RKO (cell line): ENCODE measurements at regions not wholly inside any gene's neighbourhood (a gene's known extent, or its start where the extent isn't known, plus 50 kb on each side); places are given as distances from the start of the nearest gene placed in this dataset.
"Not testable (repeated sequence)": the region's sequence is repeated elsewhere in the genome, so short reads cannot be mapped to it uniquely, and the experiment has no call there.

ENCODE experiments used
- DNase-seq: peaks from one replicate; pipeline ENCODE4 v3.0.0-alpha.2; 2016; ENCODE audit warnings: low spot score

GRCh38 chr16:64730261-64730660 lies 391.6 kb downstream of the CDH11 start:
- no peak for DNase-seq

GRCh38 chr16:64724339-64724738 lies 397.5 kb downstream of the CDH11 start:
- no peak for DNase-seq

DNA sequence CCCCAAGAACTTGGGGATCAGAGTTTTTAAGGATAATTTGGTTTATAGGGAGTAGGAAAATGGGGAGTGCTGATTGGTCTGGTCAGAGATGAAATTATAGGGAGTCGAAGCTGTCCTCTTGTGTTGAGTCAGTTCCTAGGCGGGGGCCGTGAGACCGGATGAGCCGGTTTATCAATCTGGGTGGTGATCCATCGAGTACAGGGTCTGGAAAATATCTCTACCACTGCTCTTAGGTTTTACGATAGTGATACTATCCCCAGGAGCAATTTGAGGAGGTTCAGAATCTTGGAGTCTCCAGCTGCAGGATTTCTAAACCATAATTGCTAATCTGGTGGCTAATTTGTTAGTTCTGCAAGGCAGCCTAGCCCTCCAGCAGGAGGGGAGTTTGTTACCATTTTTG lies 403.4 kb downstream of the CDH11 start:
- no peak for DNase-seq

DNA sequence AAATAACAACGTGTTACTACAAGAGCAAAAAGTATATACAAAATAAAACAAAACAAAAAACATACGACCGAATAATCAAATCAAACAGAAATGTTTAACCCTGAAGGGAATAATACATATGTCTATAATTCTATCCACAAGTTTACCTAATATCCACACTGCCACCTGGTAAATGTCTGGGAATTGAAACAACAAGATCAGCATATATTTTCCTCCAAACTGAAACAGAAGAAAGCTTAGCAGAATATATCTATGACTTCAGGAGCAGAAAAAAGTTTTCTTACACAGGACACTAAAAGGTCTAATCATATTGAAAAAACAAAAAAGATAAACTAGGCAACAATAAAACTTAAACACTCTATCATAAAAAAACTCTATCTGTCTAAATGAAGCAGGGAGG lies 404.0 kb downstream of the CDH11 start:
- no peak for DNase-seq

- DNase-seq, result no peak
Observed at GRCh38 chr16:64715624-64716023, 406.2 kb downstream of the CDH11 start.

DNA sequence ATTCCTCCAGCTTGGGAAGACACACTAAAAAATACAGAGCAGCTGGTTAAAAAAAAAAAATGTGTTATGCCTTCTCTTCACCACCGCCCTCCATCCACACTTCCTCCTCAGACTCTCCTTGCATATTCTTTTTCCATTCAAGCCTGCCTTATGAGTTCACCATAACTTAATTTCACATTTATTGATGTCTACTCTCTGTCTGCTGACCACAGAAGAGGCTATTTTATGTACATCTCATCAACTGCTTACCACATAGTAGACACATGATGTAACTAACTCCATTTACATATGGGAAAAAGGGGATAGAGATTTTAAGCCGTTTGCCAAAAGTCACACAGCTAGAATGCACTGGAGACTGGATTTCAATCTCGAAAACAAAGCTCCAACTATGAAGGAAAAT lies 409.8 kb downstream of the CDH11 start:
- no peak for DNase-seq

DNA sequence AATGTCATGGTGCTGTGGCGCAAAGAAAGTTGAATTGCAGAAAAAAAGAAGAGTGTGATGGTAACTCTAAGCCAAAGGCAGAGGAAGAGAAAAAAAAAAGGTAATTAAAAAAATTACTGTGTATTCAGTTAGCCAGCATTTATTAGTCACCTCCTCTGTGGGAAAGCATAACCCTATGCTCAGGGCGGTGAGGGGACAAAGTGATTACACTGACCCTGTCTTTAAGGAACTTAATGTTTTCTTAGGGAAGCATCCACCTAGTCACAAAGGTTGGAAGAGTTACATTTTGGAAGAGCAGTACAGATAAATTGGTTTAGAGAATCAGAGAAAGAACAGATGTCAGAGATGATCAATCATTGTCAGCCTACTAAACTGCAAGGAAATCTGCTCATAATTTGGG lies 410.3 kb downstream of the CDH11 start:
- no peak for DNase-seq

- no peak for DNase-seq
Observed at GRCh38 chr16:64711026-64711425, 410.8 kb downstream of the CDH11 start.

GRCh38 chr16:64705443-64705842 lies 416.4 kb downstream of the CDH11 start:
- no peak for DNase-seq

DNA sequence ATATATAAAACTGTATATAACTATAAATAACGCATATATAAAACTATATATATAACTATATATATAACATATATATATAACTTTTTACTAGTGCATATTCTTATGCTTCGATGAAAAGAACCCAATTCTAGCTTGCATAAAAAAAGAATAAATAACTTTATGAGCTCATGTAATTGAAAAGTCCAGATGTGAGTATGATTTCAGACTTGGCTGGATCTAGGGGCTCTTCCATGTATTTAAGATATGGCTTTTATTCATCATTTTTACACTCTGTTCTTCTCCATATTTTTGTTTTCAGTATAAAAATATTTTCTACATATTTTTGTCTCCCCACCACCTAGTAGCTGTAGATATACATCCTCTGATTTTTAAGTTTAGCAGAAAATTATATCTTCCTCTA lies 417.5 kb downstream of the CDH11 start:
- no peak for DNase-seq

GRCh38 chr16:64702415-64702814 lies 419.4 kb downstream of the CDH11 start:
- DNase-seq, result no peak

DNA sequence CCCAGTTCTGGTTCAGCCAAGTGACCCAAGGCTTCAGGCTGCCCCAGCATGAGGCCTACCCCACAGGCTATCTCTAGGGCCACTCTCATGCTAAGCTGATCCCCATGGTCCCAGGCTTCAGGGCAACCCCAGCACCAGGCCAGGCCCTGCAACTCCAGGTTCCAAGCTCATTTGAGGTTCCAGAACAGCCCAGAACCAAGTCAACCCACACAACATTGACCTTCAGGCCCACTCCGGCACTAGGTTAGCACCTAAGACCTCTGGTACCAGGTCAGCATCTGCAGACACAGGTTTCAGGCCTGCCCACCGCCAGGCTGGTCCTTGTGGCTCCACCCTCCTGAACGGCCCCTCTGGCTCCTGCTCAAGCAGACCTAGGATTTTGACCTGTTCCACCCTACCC lies 421.2 kb downstream of the CDH11 start:
- no peak for DNase-seq

- DNase-seq, result no peak
Observed at GRCh38 chr16:64696866-64697265, 425.0 kb downstream of the CDH11 start.

- no peak for DNase-seq
Observed at GRCh38 chr16:64695684-64696083, 426.2 kb downstream of the CDH11 start.

GRCh38 chr16:64693946-64694345 lies 427.9 kb downstream of the CDH11 start:
- DNase-seq, result no peak

GRCh38 chr16:64687786-64688185 lies 434.1 kb downstream of the CDH11 start:
- DNase-seq, result no peak

- DNase-seq, result no peak
Observed at GRCh38 chr16:64687123-64687522, 434.7 kb downstream of the CDH11 start.

DNA sequence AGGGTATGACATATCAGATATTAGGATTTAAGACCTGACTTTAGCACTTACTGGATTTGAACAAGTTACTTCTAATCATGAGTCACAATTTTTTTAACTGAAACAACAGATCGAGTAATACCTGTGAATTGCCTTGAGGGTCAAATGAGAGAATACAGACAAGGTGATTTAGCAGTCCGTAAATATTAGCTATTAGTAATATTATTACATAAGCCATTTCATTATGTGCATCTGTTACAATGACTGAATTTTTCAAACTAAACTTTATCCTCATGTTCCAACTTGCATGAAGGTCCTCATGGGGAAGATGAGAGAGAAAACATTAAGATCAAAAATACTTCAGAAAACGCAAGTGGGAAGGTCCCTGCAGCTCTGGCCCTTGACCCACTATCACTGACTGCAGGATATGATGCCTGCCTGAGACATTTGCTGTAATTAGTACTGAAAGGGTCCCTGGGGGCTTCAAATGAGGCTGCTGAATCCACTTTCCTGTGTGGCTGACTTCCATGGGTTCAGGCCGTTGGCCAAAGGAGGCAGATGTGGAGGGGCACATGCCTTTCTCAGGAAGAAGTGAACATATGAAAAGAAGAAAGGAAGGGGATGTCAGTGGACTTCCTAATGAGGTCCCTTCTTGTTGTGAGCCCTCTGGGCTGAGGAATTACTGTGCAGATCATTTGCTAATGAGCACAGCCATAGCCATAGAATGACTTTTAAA lies 441.7 kb downstream of the CDH11 start:
- no peak for DNase-seq

- no peak for DNase-seq
Observed at GRCh38 chr16:64669573-64669972, 452.3 kb downstream of the CDH11 start.

DNA sequence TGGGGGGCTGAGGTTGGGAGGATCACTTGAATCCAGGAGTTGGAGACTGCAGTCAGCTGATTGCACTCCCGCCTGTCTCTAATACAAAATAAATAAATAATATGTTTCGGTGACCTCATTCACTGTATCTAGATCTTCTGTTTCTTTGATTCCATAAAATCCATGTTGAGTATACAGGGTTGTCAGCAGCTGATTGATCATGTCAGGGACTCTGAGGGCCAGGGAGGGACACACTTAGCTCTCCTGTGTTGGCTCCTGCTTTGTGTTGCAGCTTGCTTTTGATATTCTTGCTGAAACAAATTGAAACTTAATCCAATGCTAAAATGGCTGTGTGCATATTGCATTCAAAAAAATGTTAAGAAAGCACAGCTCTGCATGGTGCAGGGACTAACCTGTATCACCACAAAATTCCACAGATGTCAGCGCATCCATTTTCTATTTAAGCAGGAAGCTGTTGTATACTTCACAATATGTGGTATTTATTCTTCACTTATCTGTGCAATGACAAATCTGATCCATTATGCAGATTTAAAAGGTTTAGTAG lies 454.5 kb downstream of the CDH11 start:
- no peak for DNase-seq

DNA sequence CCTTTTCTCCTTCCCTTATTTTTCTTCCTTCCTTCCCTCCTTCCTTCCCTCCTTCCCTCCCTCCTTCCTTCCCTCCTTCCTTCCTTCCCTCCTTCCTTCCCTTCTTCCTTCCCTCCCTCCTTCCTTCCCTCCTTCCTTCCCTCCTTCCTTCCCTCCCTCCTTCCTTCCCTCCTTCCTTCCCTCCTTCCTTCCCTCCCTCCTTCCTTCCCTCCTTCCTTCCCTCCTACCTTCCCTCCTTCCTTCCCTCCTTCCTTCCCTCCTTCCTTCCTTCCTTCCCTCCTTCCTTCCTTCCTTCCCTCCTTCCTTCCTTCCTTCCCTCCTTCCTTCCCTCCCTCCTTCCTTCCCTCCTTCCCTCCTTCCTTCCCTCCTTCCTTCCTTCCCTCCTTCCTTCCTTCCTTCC lies 459.6 kb downstream of the CDH11 start:
- DNase-seq, result not testable (repeated sequence)

DNA sequence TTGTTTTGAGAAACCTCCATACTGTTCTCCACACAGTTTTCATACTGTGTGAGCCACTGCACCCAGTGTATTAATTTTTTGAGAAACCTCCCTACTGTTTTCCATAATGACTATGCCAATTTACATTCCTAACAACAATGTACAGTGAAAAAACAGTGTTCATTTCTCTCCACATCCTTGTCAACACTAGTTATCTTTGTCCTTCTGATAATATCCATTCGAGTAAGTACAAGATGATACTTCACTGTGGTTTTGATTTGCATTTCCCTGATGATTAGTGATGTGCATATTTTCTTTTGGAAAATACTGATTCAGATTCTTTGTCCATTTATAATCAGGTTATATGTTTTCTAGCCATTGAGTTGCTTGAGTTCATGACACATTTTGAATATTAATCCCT lies 462.0 kb downstream of the CDH11 start:
- no peak for DNase-seq

DNA sequence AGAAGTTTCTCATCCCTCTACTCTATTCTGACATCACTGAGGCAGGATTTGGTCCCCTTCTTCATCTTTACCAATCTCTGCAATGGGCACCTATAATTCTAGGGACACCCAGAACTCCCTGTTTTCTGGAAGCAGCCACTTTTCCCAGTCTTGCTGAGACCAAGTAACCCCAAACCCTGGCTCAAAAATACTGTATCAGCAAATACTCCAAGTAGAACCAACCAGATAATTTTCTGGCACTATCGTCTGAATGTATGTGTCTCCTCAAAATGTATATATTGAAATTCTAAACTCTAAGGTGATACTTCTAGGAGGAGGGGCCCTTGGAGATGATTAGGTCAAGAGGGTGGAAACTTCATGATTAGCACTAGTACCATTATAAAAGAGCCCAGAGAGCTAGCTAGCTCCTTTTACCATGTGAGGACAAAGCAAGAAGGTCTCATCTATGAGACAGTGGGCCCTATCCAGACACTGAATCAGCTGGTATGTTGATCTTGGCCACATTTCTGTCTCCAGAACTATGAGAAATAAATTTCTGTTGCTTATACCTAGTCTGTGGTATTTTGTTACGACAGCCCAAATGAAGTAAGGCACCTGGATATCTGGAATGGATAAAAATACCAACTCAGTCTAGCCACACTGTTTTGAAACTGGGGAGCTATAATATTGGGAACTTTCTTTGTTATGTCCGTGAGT lies 464.4 kb downstream of the CDH11 start:
- no peak for DNase-seq

- DNase-seq, result no peak
Observed at GRCh38 chr16:64656471-64656870, 465.4 kb downstream of the CDH11 start.
